CD4-positive, alpha-beta memory T cell (primary cell): ENCODE measurements at regions not wholly inside any gene's neighbourhood (a gene's known extent, or its start where the extent isn't known, plus 50 kb on each side); places are given as distances from the start of the nearest gene placed in this dataset.

ENCODE experiments used
- CTCF ChIA-PET: fragments of 350-600 bp; sonication (Branson Sonifier 250); formaldehyde crosslinking; loops from one replicate; lab custom pipeline; 2021; ENCODE audit warnings: inconsistent platforms; ENCODE audit not compliant: partially characterized antibody; lab: Charles Lee
- POLR2A ChIA-PET: fragments of 350-600 bp; sonication (Branson Sonifier 250); formaldehyde crosslinking; loops from one replicate; lab custom pipeline; 2021; ENCODE audit not compliant: partially characterized antibody; lab: Charles Lee
- DNase-seq, 5 donors: peaks; one replicate each; pipeline versions ENCODE4 v3.0.0 to v3.0.0-alpha.2; 2020 to 2022; ENCODE audit warnings: mixed read lengths in 1 of 5
- H3K27ac ChIP-seq: one replicate; pipeline ENCODE4 v1.7.0; 2013; ENCODE audit warnings: low read depth, low read length
- H3K27me3 ChIP-seq: 2 replicates; pipeline ENCODE4 v1.7.0; 2013; ENCODE audit warnings: mild to moderate bottlenecking, low read length, moderate library complexity; ENCODE audit not compliant: insufficient read depth
- H3K36me3 ChIP-seq: 2 replicates; pipeline ENCODE4 v1.7.0; 2013; ENCODE audit warnings: mild to moderate bottlenecking, low read length, moderate library complexity; ENCODE audit not compliant: insufficient read depth
- H3K4me1 ChIP-seq: 2 replicates; pipeline ENCODE4 v1.7.0; 2013; ENCODE audit warnings: mild to moderate bottlenecking, low read length, moderate library complexity; ENCODE audit not compliant: insufficient read depth
- H3K4me3 ChIP-seq, 2 donors: one replicate each; pipeline ENCODE4 v1.7.0; 2013; ENCODE audit warnings: low read length in 2 of 2, mild to moderate bottlenecking in 1 of 2
- H3K9me3 ChIP-seq, 2 donors: one replicate each; pipeline ENCODE4 v1.7.0; 2013; ENCODE audit warnings: low read length in 2 of 2, control low read depth in 1 of 2; ENCODE audit not compliant: control insufficient read depth in 1 of 2
- H3K27ac Mint-ChIP-seq, 7 donors: one replicate each; pipeline ENCODE4 v1.8.0; 2020 to 2021; ENCODE audit warnings: mixed read lengths in 7 of 7, mild to moderate bottlenecking in 6 of 7, inconsistent platforms in 3 of 7, moderate library complexity in 3 of 7
- H3K27me3 Mint-ChIP-seq, 2 donors: one replicate each; pipeline ENCODE4 v1.8.0; 2020 to 2021; ENCODE audit warnings: mixed read lengths in 2 of 2
- H3K36me3 Mint-ChIP-seq, 2 donors: one replicate each; pipeline ENCODE4 v1.8.0; 2020 to 2021; ENCODE audit warnings: mixed read lengths in 2 of 2, inconsistent platforms in 1 of 2, mild to moderate bottlenecking in 1 of 2
- H3K4me1 Mint-ChIP-seq, 4 donors: one replicate each; pipeline ENCODE4 v1.8.0; 2020 to 2021; ENCODE audit warnings: mixed read lengths in 4 of 4, mild to moderate bottlenecking in 1 of 4
- H3K4me3 Mint-ChIP-seq, 8 donors: one replicate each; pipeline ENCODE4 v1.8.0; 2020 to 2021; ENCODE audit warnings: mixed read lengths in 8 of 8, mild to moderate bottlenecking in 7 of 8, moderate library complexity in 6 of 8, inconsistent platforms in 3 of 8
- H3K9me3 Mint-ChIP-seq, 8 donors: one replicate each; pipeline ENCODE4 v1.8.0; 2020 to 2021; ENCODE audit warnings: mixed read lengths in 8 of 8, mild to moderate bottlenecking in 5 of 8, inconsistent platforms in 3 of 8, moderate library complexity in 1 of 8
- intact Hi-C: fragments of 100-400 bp; cut with micrococcal nuclease; formaldehyde crosslinking; loops from one replicate; pipeline ENCODE4 v1.15.1; 2023

DNA sequence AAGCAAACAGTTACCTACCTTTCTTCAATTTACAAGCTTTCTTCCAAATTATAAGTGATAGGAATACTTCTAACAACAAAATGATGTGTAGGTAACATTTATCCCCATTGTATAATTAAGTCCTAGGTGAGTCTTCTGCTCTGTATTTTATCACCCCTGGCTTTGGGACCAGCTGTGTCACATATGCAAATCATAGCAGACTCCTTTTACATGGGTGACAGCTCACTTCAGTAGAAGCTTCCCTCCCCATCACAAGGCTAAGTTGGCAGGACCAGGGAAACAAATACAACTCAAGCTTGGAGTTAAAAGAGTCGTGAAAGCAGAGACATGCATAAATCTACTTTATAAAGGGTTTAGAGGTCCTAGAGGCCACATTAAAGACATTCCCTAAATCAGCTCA lies 121.1 kb upstream of the RUNX1 start:
- Histone ChIP-seq H3K9me3 (no peaks in the 10 kb centered on the region), H3K27ac (no peak overlapping the region), H3K4me1 (peaks cover 28% of the 10 kb centered on the region), H3K36me3 (no peaks in the 10 kb centered on the region), H3K27me3 (no peaks in the 10 kb centered on the region), H3K4me3 (no peak overlapping the region)
- H3K9me3 Mint-ChIP-seq = peaks cover 0 to 14% (median 2%) of the 10 kb centered on the region in 8 donors
- intact Hi-C loops = no loop called here
- POLR2A ChIA-PET = no interaction called here
- H3K4me1 Mint-ChIP-seq = peaks cover 25 to 41% (median 32%) of the 10 kb centered on the region in 4 donors
- CTCF ChIA-PET = interaction anchor here (1.1 to 1.3 kb wide), 2 partner anchors 10 to 281 kb away, joined by 3 to 4 read pairs; no protein-coding TSS in a partner anchor
- no peak for DNase-seq
- peak overlapping the region in 2 of 8 donors; percentile 5 to 28 for H3K4me3 Mint-ChIP-seq
- H3K27ac Mint-ChIP-seq = peak overlapping the region in 3 of 7 donors; percentile 24 to 48 (median 47)
- no peaks in the 10 kb centered on the region for H3K27me3 Mint-ChIP-seq
- no peaks in the 10 kb centered on the region for H3K36me3 Mint-ChIP-seq

DNA sequence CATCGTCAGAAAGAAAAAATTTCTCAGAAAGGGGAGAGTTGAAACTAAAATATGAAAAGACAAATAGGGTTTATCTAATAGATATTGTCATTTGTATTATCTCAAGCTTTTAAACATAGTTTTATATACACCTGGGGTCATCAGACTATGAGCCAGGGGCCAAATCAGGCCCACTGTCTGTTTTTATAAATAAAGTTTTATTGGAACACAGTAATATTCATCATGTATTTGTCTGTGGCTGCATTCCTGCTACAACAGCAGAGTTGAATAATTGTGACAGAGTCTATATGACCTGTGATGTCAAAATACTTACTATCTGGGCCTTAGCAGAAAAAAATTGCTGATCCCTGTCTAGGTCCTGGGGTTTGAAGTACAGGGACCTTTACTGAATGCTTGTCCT lies 120.5 kb upstream of the RUNX1 start:
- H3K4me3 Mint-ChIP-seq = no peak overlapping the region
- CTCF ChIA-PET = interaction anchor here (1.1 to 1.3 kb wide), 2 partner anchors 11 to 280 kb away, joined by 3 to 4 read pairs; no protein-coding TSS in a partner anchor
- H3K36me3 Mint-ChIP-seq = no peaks in the 10 kb centered on the region
- peaks cover 25 to 41% (median 32%) of the 10 kb centered on the region in 4 donors for H3K4me1 Mint-ChIP-seq
- no peak overlapping the region for H3K27ac Mint-ChIP-seq
- H3K9me3 ChIP-seq = no peaks in the 10 kb centered on the region
- H3K9me3 Mint-ChIP-seq = peaks cover 0 to 12% (median 4%) of the 10 kb centered on the region in 8 donors
- H3K4me1 ChIP-seq = peaks cover 28% of the 10 kb centered on the region
- H3K4me3 ChIP-seq = no peak overlapping the region
- H3K27ac ChIP-seq = no peak overlapping the region
- intact Hi-C loops = no loop called here
- no peak for DNase-seq
- no peaks in the 10 kb centered on the region for H3K27me3 ChIP-seq
- POLR2A ChIA-PET = no interaction called here
- H3K36me3 ChIP-seq = no peaks in the 10 kb centered on the region
- no peaks in the 10 kb centered on the region for H3K27me3 Mint-ChIP-seq

GRCh38 chr21:35168735-35169134 lies 119.6 kb upstream of the RUNX1 start:
- no peak overlapping the region for H3K27ac ChIP-seq
- ChIA-PET POLR2A (no interaction called here), CTCF (no interaction called here)
- Mint-ChIP-seq H3K27me3 (no peaks in the 10 kb centered on the region), H3K9me3 (peaks cover 0 to 12% (median 4%) of the 10 kb centered on the region in 8 donors), H3K27ac (no peak overlapping the region), H3K36me3 (no peaks in the 10 kb centered on the region), H3K4me1 (peaks cover 25 to 40% (median 32%) of the 10 kb centered on the region in 4 donors), H3K4me3 (no peak overlapping the region)
- H3K27me3 ChIP-seq = no peaks in the 10 kb centered on the region
- DNase-seq = no peak
- H3K36me3 ChIP-seq = no peaks in the 10 kb centered on the region
- intact Hi-C loops = no loop called here
- peaks cover 28% of the 10 kb centered on the region for H3K4me1 ChIP-seq
- H3K9me3 ChIP-seq = no peaks in the 10 kb centered on the region
- H3K4me3 ChIP-seq = no peak overlapping the region

- H3K27ac Mint-ChIP-seq = no peak overlapping the region
- no peaks in the 10 kb centered on the region for H3K4me1 ChIP-seq
- CTCF ChIA-PET = no interaction called here
- H3K27me3 ChIP-seq = no peaks in the 10 kb centered on the region
- H3K9me3 Mint-ChIP-seq = peaks cover 0 to 9% (median 4%) of the 10 kb centered on the region in 8 donors
- no peaks in the 10 kb centered on the region for H3K36me3 Mint-ChIP-seq
- H3K4me3 Mint-ChIP-seq = no peak overlapping the region
- H3K27me3 Mint-ChIP-seq = no peaks in the 10 kb centered on the region
- no peak overlapping the region for H3K27ac ChIP-seq
- POLR2A ChIA-PET = no interaction called here
- peaks cover 0 to 3% (median 0%) of the 10 kb centered on the region in 4 donors for H3K4me1 Mint-ChIP-seq
- no peak for DNase-seq
- H3K4me3 ChIP-seq = no peak overlapping the region
- H3K36me3 ChIP-seq = no peaks in the 10 kb centered on the region
- intact Hi-C loops = no loop called here
- H3K9me3 ChIP-seq = no peaks in the 10 kb centered on the region
Observed at GRCh38 chr21:35164971-35165483, 115.9 kb upstream of the RUNX1 start.

DNA sequence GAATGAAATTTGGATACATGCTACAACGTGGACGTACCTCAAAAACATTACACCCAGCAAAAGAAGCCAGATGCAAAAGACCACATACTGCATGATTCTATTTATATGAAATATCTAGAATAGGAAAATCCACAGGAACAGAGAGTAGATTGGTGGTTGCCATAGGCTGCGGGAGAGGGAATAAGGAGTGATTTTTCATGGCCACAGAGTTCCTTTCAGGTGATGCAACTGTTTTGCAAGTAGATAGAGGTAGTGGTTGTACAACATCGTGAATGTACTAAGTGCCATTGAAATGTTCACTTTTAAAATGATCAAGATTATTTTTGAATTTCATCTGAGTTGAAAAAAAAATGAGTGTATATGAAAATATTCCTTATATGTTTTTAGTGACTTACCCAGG lies 115.3 kb upstream of the RUNX1 start:
- Mint-ChIP-seq H3K27ac (no peak overlapping the region), H3K36me3 (no peaks in the 10 kb centered on the region), H3K4me3 (no peak overlapping the region), H3K27me3 (no peaks in the 10 kb centered on the region), H3K4me1 (no peaks in the 10 kb centered on the region), H3K9me3 (peaks cover 0 to 9% (median 4%) of the 10 kb centered on the region in 8 donors)
- CTCF ChIA-PET = no interaction called here
- H3K4me1 ChIP-seq = no peaks in the 10 kb centered on the region
- no peaks in the 10 kb centered on the region for H3K36me3 ChIP-seq
- intact Hi-C loops = no loop called here
- no peaks in the 10 kb centered on the region for H3K27me3 ChIP-seq
- no peak for DNase-seq
- POLR2A ChIA-PET = no interaction called here
- H3K4me3 ChIP-seq = no peak overlapping the region
- H3K27ac ChIP-seq = no peak overlapping the region
- H3K9me3 ChIP-seq = no peaks in the 10 kb centered on the region

GRCh38 chr21:35163411-35163810 lies 114.3 kb upstream of the RUNX1 start:
- Mint-ChIP-seq H3K27ac (no peak overlapping the region), H3K27me3 (no peaks in the 10 kb centered on the region), H3K4me1 (no peaks in the 10 kb centered on the region), H3K36me3 (no peaks in the 10 kb centered on the region), H3K9me3 (peaks cover 0 to 9% (median 4%) of the 10 kb centered on the region in 8 donors), H3K4me3 (no peak overlapping the region)
- no peak overlapping the region for H3K4me3 ChIP-seq
- H3K4me1 ChIP-seq = no peaks in the 10 kb centered on the region
- DNase-seq = no peak
- H3K27me3 ChIP-seq = no peaks in the 10 kb centered on the region
- intact Hi-C loops = no loop called here
- ChIA-PET POLR2A (no interaction called here), CTCF (interaction anchor here (0.7 kb wide), 1 partner anchor 64 kb away, joined by 3 read pairs; no protein-coding TSS in a partner anchor)
- no peaks in the 10 kb centered on the region for H3K36me3 ChIP-seq
- no peaks in the 10 kb centered on the region for H3K9me3 ChIP-seq
- H3K27ac ChIP-seq = no peak overlapping the region

DNA sequence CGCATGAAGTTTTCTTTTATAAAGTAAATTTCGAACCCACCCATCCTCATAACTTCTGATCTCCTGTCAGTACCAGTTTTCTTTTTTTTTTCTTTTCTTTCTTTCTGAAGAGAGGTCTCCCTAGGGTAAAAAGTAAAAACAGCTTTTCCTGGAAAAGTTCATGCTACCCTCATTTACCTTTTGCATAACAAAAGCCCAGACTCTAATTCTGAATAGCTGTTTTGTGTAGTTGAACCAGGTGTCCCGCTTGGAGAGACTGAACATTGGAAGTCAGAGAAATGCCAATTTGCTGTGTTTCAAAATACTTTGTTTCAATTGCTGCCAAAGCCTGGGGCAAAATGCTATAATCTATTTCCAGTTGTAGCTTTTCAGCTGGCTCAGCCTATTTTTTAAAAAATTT lies 113.7 kb upstream of the RUNX1 start:
- Mint-ChIP-seq H3K36me3 (no peaks in the 10 kb centered on the region), H3K4me1 (no peaks in the 10 kb centered on the region), H3K4me3 (no peak overlapping the region), H3K27me3 (no peaks in the 10 kb centered on the region), H3K27ac (no peak overlapping the region), H3K9me3 (peaks cover 0 to 9% (median 5%) of the 10 kb centered on the region in 8 donors)
- POLR2A ChIA-PET = no interaction called here
- intact Hi-C loops = no loop called here
- DNase-seq = no peak
- no peaks in the 10 kb centered on the region for H3K27me3 ChIP-seq
- H3K9me3 ChIP-seq = no peaks in the 10 kb centered on the region
- CTCF ChIA-PET = interaction anchor here (0.7 kb wide), 1 partner anchor 65 kb away, joined by 3 read pairs; no protein-coding TSS in a partner anchor
- H3K4me3 ChIP-seq = no peak overlapping the region
- H3K27ac ChIP-seq = no peak overlapping the region
- no peaks in the 10 kb centered on the region for H3K36me3 ChIP-seq
- no peaks in the 10 kb centered on the region for H3K4me1 ChIP-seq
